Activated T-helper 1 cell treated with anti-CD3 and anti-CD28 coated beads, Interleukin-12 subunit alpha, Interleukin-12 subunit beta, Interleukin-2, Interleukin-4 antibody, amounts not matched to agents 30 ng/mL and 10 ng/mL and 1 ng/mL, durations not matched to agents 14 hours and 24 hours and 36 hours (primary cell): ENCODE measurements at regions not wholly inside any gene's neighbourhood (a gene's known extent, or its start where the extent isn't known, plus 50 kb on each side); places are given as distances from the start of the nearest gene placed in this dataset.
"Not testable (repeated sequence)": the region's sequence is repeated elsewhere in the genome, so short reads cannot be mapped to it uniquely, and the experiment has no call there.

Source experiments
- DNase-seq: peaks from one replicate; pipeline ENCODE4 v3.0.0; 2021; ENCODE audit warnings: low spot score
- H3K27ac Mint-ChIP-seq: one replicate; pipeline ENCODE4 v1.8.0; 2021; ENCODE audit warnings: mild to moderate bottlenecking, mixed read lengths
- H3K27me3 Mint-ChIP-seq: one replicate; pipeline ENCODE4 v1.8.0; 2022; ENCODE audit warnings: mild to moderate bottlenecking, moderate library complexity, mixed read lengths; ENCODE audit not compliant: insufficient read depth
- H3K36me3 Mint-ChIP-seq: one replicate; pipeline ENCODE4 v1.8.0; 2021; ENCODE audit warnings: low read depth, mixed read lengths
- H3K4me1 Mint-ChIP-seq: one replicate; pipeline ENCODE4 v1.8.0; 2021; ENCODE audit warnings: low read depth, mixed read lengths
- H3K4me3 Mint-ChIP-seq: one replicate; pipeline ENCODE4 v1.8.0; 2021; ENCODE audit warnings: mild to moderate bottlenecking, moderate library complexity, mixed read lengths
- H3K9me3 Mint-ChIP-seq: one replicate; pipeline ENCODE4 v1.8.0; 2021; ENCODE audit warnings: mixed read lengths
- intact Hi-C: fragments of 100-400 bp; cut with micrococcal nuclease; formaldehyde crosslinking; loops from one replicate; pipeline ENCODE4 v1.15.1; 2024

GRCh38 chr2:75834588-75834987 lies 123.9 kb upstream of the GCFC2 start:
- H3K27ac Mint-ChIP-seq, H3K4me3 Mint-ChIP-seq, H3K9me3 Mint-ChIP-seq, intact Hi-C loops, H3K36me3 Mint-ChIP-seq, H3K27me3 Mint-ChIP-seq, H3K4me1 Mint-ChIP-seq, DNase-seq: not testable (repeated sequence)

- H3K4me1 Mint-ChIP-seq = no peaks in the 10 kb centered on the region
- intact Hi-C loops = no loop called here
- no peak overlapping the region for H3K4me3 Mint-ChIP-seq
- no peak for DNase-seq
- no peaks in the 10 kb centered on the region for H3K27me3 Mint-ChIP-seq
- H3K27ac Mint-ChIP-seq = no peak overlapping the region
- H3K9me3 Mint-ChIP-seq = no peaks in the 10 kb centered on the region
- H3K36me3 Mint-ChIP-seq = no peaks in the 10 kb centered on the region
Observed at GRCh38 chr2:75833386-75833785, 122.7 kb upstream of the GCFC2 start.

GRCh38 chr2:75828826-75829225 lies 118.1 kb upstream of the GCFC2 start:
- no peaks in the 10 kb centered on the region for H3K36me3 Mint-ChIP-seq
- intact Hi-C loops = no loop called here
- DNase-seq = no peak
- H3K27ac Mint-ChIP-seq = no peak overlapping the region
- no peaks in the 10 kb centered on the region for H3K4me1 Mint-ChIP-seq
- no peak overlapping the region for H3K4me3 Mint-ChIP-seq
- peaks cover 5% of the 10 kb centered on the region for H3K9me3 Mint-ChIP-seq
- H3K27me3 Mint-ChIP-seq = no peaks in the 10 kb centered on the region

GRCh38 chr2:75823515-75823914 lies 112.8 kb upstream of the GCFC2 start:
- H3K4me1 Mint-ChIP-seq, H3K4me3 Mint-ChIP-seq, H3K27me3 Mint-ChIP-seq, H3K36me3 Mint-ChIP-seq, DNase-seq, H3K27ac Mint-ChIP-seq, H3K9me3 Mint-ChIP-seq, intact Hi-C loops: not testable (repeated sequence)

GRCh38 chr2:75822336-75822735 lies 111.6 kb upstream of the GCFC2 start:
- H3K4me3 Mint-ChIP-seq = no peak overlapping the region
- DNase-seq = no peak
- H3K27me3 Mint-ChIP-seq = no peaks in the 10 kb centered on the region
- H3K36me3 Mint-ChIP-seq = no peaks in the 10 kb centered on the region
- intact Hi-C loops = no loop called here
- peaks cover 5% of the 10 kb centered on the region for H3K9me3 Mint-ChIP-seq
- no peak overlapping the region for H3K27ac Mint-ChIP-seq
- no peaks in the 10 kb centered on the region for H3K4me1 Mint-ChIP-seq

GRCh38 chr2:75820693-75821092 lies 110.0 kb upstream of the GCFC2 start:
- intact Hi-C loops = no loop called here
- Mint-ChIP-seq H3K4me1 (no peaks in the 10 kb centered on the region), H3K4me3 (no peak overlapping the region)

GRCh38 chr2:75810611-75811330 lies 100.1 kb upstream of the GCFC2 start:
- Mint-ChIP-seq H3K4me1 (no peaks in the 10 kb centered on the region), H3K36me3 (no peaks in the 10 kb centered on the region), H3K4me3 (no peak overlapping the region), H3K27me3 (no peaks in the 10 kb centered on the region), H3K9me3 (no peaks in the 10 kb centered on the region), H3K27ac (no peak overlapping the region)
- no peak for DNase-seq
- intact Hi-C loops = no loop called here

More at GRCh38 chr2:75820693-75821092, 110.0 kb upstream of the GCFC2 start:
- Mint-ChIP-seq H3K27me3 (no peaks in the 10 kb centered on the region), H3K9me3 (peaks cover 5% of the 10 kb centered on the region), H3K36me3 (no peaks in the 10 kb centered on the region), H3K27ac (no peak overlapping the region)
- DNase-seq = no peak

- intact Hi-C loops = no loop called here
- H3K27ac Mint-ChIP-seq = no peak overlapping the region
- no peaks in the 10 kb centered on the region for H3K36me3 Mint-ChIP-seq
- no peaks in the 10 kb centered on the region for H3K27me3 Mint-ChIP-seq
- no peak overlapping the region for H3K4me3 Mint-ChIP-seq
- no peaks in the 10 kb centered on the region for H3K4me1 Mint-ChIP-seq
- H3K9me3 Mint-ChIP-seq = no peaks in the 10 kb centered on the region
- DNase-seq = no peak
Observed at GRCh38 chr2:75808793-75809535, 98.2 kb upstream of the GCFC2 start.

- no peaks in the 10 kb centered on the region for H3K9me3 Mint-ChIP-seq
- no peak overlapping the region for H3K4me3 Mint-ChIP-seq
- intact Hi-C loops = no loop called here
- H3K27ac Mint-ChIP-seq = no peak overlapping the region
- no peaks in the 10 kb centered on the region for H3K36me3 Mint-ChIP-seq
- no peaks in the 10 kb centered on the region for H3K4me1 Mint-ChIP-seq
- H3K27me3 Mint-ChIP-seq = no peaks in the 10 kb centered on the region
- no peak for DNase-seq
Observed at GRCh38 chr2:75807992-75808391, 97.3 kb upstream of the GCFC2 start.

- Mint-ChIP-seq H3K36me3 (no peaks in the 10 kb centered on the region), H3K4me3 (no peak overlapping the region), H3K27ac (no peak overlapping the region), H3K4me1 (no peaks in the 10 kb centered on the region), H3K27me3 (no peaks in the 10 kb centered on the region), H3K9me3 (no peaks in the 10 kb centered on the region)
- DNase-seq = no peak
- intact Hi-C loops = no loop called here
Observed at GRCh38 chr2:75801234-75801982, 90.7 kb upstream of the GCFC2 start.

- intact Hi-C loops = no loop called here
- H3K4me3 Mint-ChIP-seq = no peak overlapping the region
- H3K27ac Mint-ChIP-seq = no peak overlapping the region
- H3K4me1 Mint-ChIP-seq = no peaks in the 10 kb centered on the region
- no peak for DNase-seq
- H3K9me3 Mint-ChIP-seq = no peaks in the 10 kb centered on the region
- H3K36me3 Mint-ChIP-seq = no peaks in the 10 kb centered on the region
- no peaks in the 10 kb centered on the region for H3K27me3 Mint-ChIP-seq
Observed at GRCh38 chr2:75800456-75800855, 89.7 kb upstream of the GCFC2 start.

- no peaks in the 10 kb centered on the region for H3K36me3 Mint-ChIP-seq
- no peaks in the 10 kb centered on the region for H3K27me3 Mint-ChIP-seq
- no peaks in the 10 kb centered on the region for H3K4me1 Mint-ChIP-seq
- H3K9me3 Mint-ChIP-seq = no peaks in the 10 kb centered on the region
- no peak overlapping the region for H3K4me3 Mint-ChIP-seq
- intact Hi-C loops = no loop called here
- no peak for DNase-seq
- no peak overlapping the region for H3K27ac Mint-ChIP-seq
Observed at GRCh38 chr2:75799859-75800258, 89.1 kb upstream of the GCFC2 start.

- intact Hi-C loops = no loop called here
- H3K27me3 Mint-ChIP-seq = no peaks in the 10 kb centered on the region
- no peaks in the 10 kb centered on the region for H3K36me3 Mint-ChIP-seq
- H3K9me3 Mint-ChIP-seq = no peaks in the 10 kb centered on the region
- H3K4me3 Mint-ChIP-seq = no peak overlapping the region
- DNase-seq = no peak
- no peak overlapping the region for H3K27ac Mint-ChIP-seq
- no peaks in the 10 kb centered on the region for H3K4me1 Mint-ChIP-seq
Observed at GRCh38 chr2:75798569-75798968, 87.9 kb upstream of the GCFC2 start.
